ENCODE measurements at regions not wholly inside any gene's neighbourhood (a gene's known extent, or its start where the extent isn't known, plus 50 kb on each side); places are given as distances from the start of the nearest gene placed in this dataset.

- Histone ChIP-seq H2AFZ (ENCODE audit: low read length) (no peak overlapping the region), H3K27ac (ENCODE audit: low read length) (no peak overlapping the region), H3K4me2 (ENCODE audit: low read depth, low read length) (no peak overlapping the region), H3K4me1 (ENCODE audit: low read length) (no peaks in the 10 kb centered on the region), H3K36me3 (replicated peaks; ENCODE audit: insufficient read depth, low read length) (no peaks in the 10 kb centered on the region), H3K27me3 (replicated peaks; ENCODE audit: insufficient read depth, low read length) (no peaks in the 10 kb centered on the region), H3K9ac (ENCODE audit: low read length) (no peak overlapping the region), H3K79me2 (ENCODE audit: low read length) (no peaks in the 10 kb centered on the region), H3K9me3 (replicated peaks; ENCODE audit: insufficient read depth, low read length) (no peaks in the 10 kb centered on the region), H3K9me2 (replicated peaks; ENCODE audit: insufficient read depth, low read length) (no peaks in the 10 kb centered on the region), H3F3A (ENCODE audit: insufficient read depth, low read length) (no peaks in the 10 kb centered on the region), H4K20me1 (ENCODE audit: insufficient read depth, low read length) (no peaks in the 10 kb centered on the region), H3K4me3 (ENCODE audit: low read length) (no peak overlapping the region)
- no peak for DNase-seq
- no peak for TF ChIP-seq EZH2 (optimal IDR thresholded peaks at IDR 0.05; ENCODE audit: low read depth, low read length)
- TF ChIP-seq CTCF (IDR thresholded peaks at IDR 0.05; ENCODE audit: low read length), result no peak
- TF ChIP-seq EZH2phosphoT487 (IDR thresholded peaks at IDR 0.05; ENCODE audit: low read length), result no peak
These were observed 669.0 kb upstream of the CDH7 start for GRCh38 chr18:65081786-65082185.

GRCh38 chr18:65073060-65073550 is 677.7 kb upstream of the CDH7 start:
- no peaks in the 10 kb centered on the region for H3F3A ChIP-seq (ENCODE audit: insufficient read depth, low read length)
- no peaks in the 10 kb centered on the region for H3K9me3 ChIP-seq (replicated peaks; ENCODE audit: insufficient read depth, low read length)
- H3K27ac ChIP-seq (ENCODE audit: low read length), result no peak overlapping the region
- H3K4me2 ChIP-seq (ENCODE audit: low read depth, low read length), result no peak overlapping the region
- no peaks in the 10 kb centered on the region for H4K20me1 ChIP-seq (ENCODE audit: insufficient read depth, low read length)
- H3K9ac ChIP-seq (ENCODE audit: low read length), result no peak overlapping the region
- H3K4me3 ChIP-seq (ENCODE audit: low read length), result no peak overlapping the region
- H3K36me3 ChIP-seq (replicated peaks; ENCODE audit: insufficient read depth, low read length), result no peaks in the 10 kb centered on the region
- no peaks in the 10 kb centered on the region for H3K27me3 ChIP-seq (replicated peaks; ENCODE audit: insufficient read depth, low read length)
- no peak for DNase-seq
- H3K79me2 ChIP-seq (ENCODE audit: low read length), result no peaks in the 10 kb centered on the region
- TF ChIP-seq EZH2phosphoT487 (IDR thresholded peaks at IDR 0.05; ENCODE audit: low read length), result no peak
- no peak for TF ChIP-seq EZH2 (optimal IDR thresholded peaks at IDR 0.05; ENCODE audit: low read depth, low read length)
- no peaks in the 10 kb centered on the region for H3K9me2 ChIP-seq (replicated peaks; ENCODE audit: insufficient read depth, low read length)
- H2AFZ ChIP-seq (ENCODE audit: low read length), result no peak overlapping the region
- no peaks in the 10 kb centered on the region for H3K4me1 ChIP-seq (ENCODE audit: low read length)

- H3K4me2 ChIP-seq (ENCODE audit: low read depth, low read length), result peak overlapping the region; percentile 38
These were observed 693.3 kb upstream of the CDH7 start for GRCh38 chr18:65057439-65058083.

More at GRCh38 chr18:65057439-65058083, 693.3 kb upstream of the CDH7 start:
- Histone ChIP-seq H3K4me1 (ENCODE audit: low read length) (no peaks in the 10 kb centered on the region), H3F3A (ENCODE audit: insufficient read depth, low read length) (no peaks in the 10 kb centered on the region), H3K36me3 (replicated peaks; ENCODE audit: insufficient read depth, low read length) (no peaks in the 10 kb centered on the region), H3K9me3 (replicated peaks; ENCODE audit: insufficient read depth, low read length) (no peaks in the 10 kb centered on the region), H3K27me3 (replicated peaks; ENCODE audit: insufficient read depth, low read length) (no peaks in the 10 kb centered on the region), H3K4me3 (ENCODE audit: low read length) (peak overlapping the region; percentile 1; the same call in 1 of the 2 replicates), H3K27ac (ENCODE audit: low read length) (no peak overlapping the region), H3K9me2 (replicated peaks; ENCODE audit: insufficient read depth, low read length) (no peaks in the 10 kb centered on the region), H3K79me2 (ENCODE audit: low read length) (no peaks in the 10 kb centered on the region), H3K9ac (ENCODE audit: low read length) (no peak overlapping the region), H4K20me1 (ENCODE audit: insufficient read depth, low read length) (no peaks in the 10 kb centered on the region), H2AFZ (ENCODE audit: low read length) (peak overlapping the region; percentile 20; the same call in 1 of the 2 replicates)
- DNase-seq, result peak; percentile 22
- TF ChIP-seq EZH2 (optimal IDR thresholded peaks at IDR 0.05; ENCODE audit: low read depth, low read length) (no peak), CTCF (IDR thresholded peaks at IDR 0.05; ENCODE audit: low read length) (no peak), EZH2phosphoT487 (IDR thresholded peaks at IDR 0.05; ENCODE audit: low read length) (no peak)

Data from MM.1S (cell line).